ENCODE measurements at regions not wholly inside any gene's neighbourhood (a gene's known extent, or its start where the extent isn't known, plus 50 kb on each side); places are given as distances from the start of the nearest gene placed in this dataset.

GRCh38 chr3:99163314-99163713 lies 261.8 kb upstream of the DCBLD2 start:
- TF ChIP-seq CTCF (IDR thresholded peaks at IDR 0.05; ENCODE audit: borderline replicate concordance) = no peak
- no peak for DNase-seq
- Histone ChIP-seq H3K9me3 (replicated peaks) (peaks cover 26% of the 10 kb centered on the region), H3K27me3 (ENCODE audit: low read depth) (no peaks in the 10 kb centered on the region), H3K4me1 (no peaks in the 10 kb centered on the region), H3K36me3 (no peaks in the 10 kb centered on the region), H3K27ac (replicated peaks) (no peak overlapping the region), H3K4me3 (no peak overlapping the region)
- intact Hi-C loops (cut with micrococcal nuclease) = no loop called here

- TF ChIP-seq CTCF (IDR thresholded peaks at IDR 0.05; ENCODE audit: borderline replicate concordance) = no peak
- no peak overlapping the region for H3K27ac ChIP-seq (replicated peaks)
- peaks cover 49% of the 10 kb centered on the region for H3K9me3 ChIP-seq (replicated peaks)
- H3K27me3 ChIP-seq (ENCODE audit: low read depth) = no peaks in the 10 kb centered on the region
- DNase-seq = no peak
- H3K4me1 ChIP-seq = no peaks in the 10 kb centered on the region
- no peak overlapping the region for H3K4me3 ChIP-seq
- H3K36me3 ChIP-seq = no peaks in the 10 kb centered on the region
- intact Hi-C loops (cut with micrococcal nuclease) = no loop called here
Measured at GRCh38 chr3:99159220-99159762, 257.8 kb upstream of the DCBLD2 start.

- no peak overlapping the region for H3K27ac ChIP-seq (replicated peaks)
- intact Hi-C loops (cut with micrococcal nuclease) = no loop called here
- H3K27me3 ChIP-seq (ENCODE audit: low read depth) = no peaks in the 10 kb centered on the region
- no peaks in the 10 kb centered on the region for H3K9me3 ChIP-seq (replicated peaks)
- no peak overlapping the region for H3K4me3 ChIP-seq
- H3K4me1 ChIP-seq = no peaks in the 10 kb centered on the region
- no peak for TF ChIP-seq CTCF (IDR thresholded peaks at IDR 0.05; ENCODE audit: borderline replicate concordance)
- no peaks in the 10 kb centered on the region for H3K36me3 ChIP-seq
- no peak for DNase-seq
Measured at GRCh38 chr3:99145031-99145430, 243.5 kb upstream of the DCBLD2 start.

- no peak overlapping the region for H3K27ac ChIP-seq (replicated peaks)
- H3K4me3 ChIP-seq = no peak overlapping the region
- TF ChIP-seq CTCF (IDR thresholded peaks at IDR 0.05; ENCODE audit: borderline replicate concordance) = no peak
- no peak for DNase-seq
- no peaks in the 10 kb centered on the region for H3K36me3 ChIP-seq
- H3K27me3 ChIP-seq (ENCODE audit: low read depth) = no peaks in the 10 kb centered on the region
- intact Hi-C loops (cut with micrococcal nuclease) = no loop called here
- no peaks in the 10 kb centered on the region for H3K9me3 ChIP-seq (replicated peaks)
- no peaks in the 10 kb centered on the region for H3K4me1 ChIP-seq
Measured at GRCh38 chr3:99143493-99143892, 242.0 kb upstream of the DCBLD2 start.

- Histone ChIP-seq H3K9me3 (replicated peaks) (peaks cover 7% of the 10 kb centered on the region), H3K36me3 (no peaks in the 10 kb centered on the region), H3K4me1 (no peaks in the 10 kb centered on the region), H3K4me3 (no peak overlapping the region), H3K27ac (replicated peaks) (no peak overlapping the region), H3K27me3 (ENCODE audit: low read depth) (no peaks in the 10 kb centered on the region)
- no peak for DNase-seq
- intact Hi-C loops (cut with micrococcal nuclease) = no loop called here
- TF ChIP-seq CTCF (IDR thresholded peaks at IDR 0.05; ENCODE audit: borderline replicate concordance) = no peak
Measured at GRCh38 chr3:99134986-99135385, 233.5 kb upstream of the DCBLD2 start.

All from left ventricle myocardium inferior (tissue), 1 donor.